Osteocyte (in vitro differentiated cells): ENCODE measurements at regions not wholly inside any gene's neighbourhood (a gene's known extent, or its start where the extent isn't known, plus 50 kb on each side); places are given as distances from the start of the nearest gene placed in this dataset.

Experiments used
- DNase-seq: peaks from one replicate; pipeline ENCODE4 v3.0.0; 2021; ENCODE audit warnings: mixed read lengths; ENCODE audit not compliant: unreplicated experiment; ENCODE audit errors: extremely low spot score
- H3K27ac Mint-ChIP-seq: one replicate; pipeline ENCODE4 v1.8.0; 2021; ENCODE audit warnings: mild to moderate bottlenecking, mixed read lengths; ENCODE audit not compliant: unreplicated experiment
- H3K27me3 Mint-ChIP-seq: one replicate; pipeline ENCODE4 v1.8.0; 2021; ENCODE audit warnings: mixed read lengths; ENCODE audit not compliant: unreplicated experiment
- H3K36me3 Mint-ChIP-seq: one replicate; pipeline ENCODE4 v1.8.0; 2021; ENCODE audit warnings: mixed read lengths; ENCODE audit not compliant: unreplicated experiment
- H3K4me1 Mint-ChIP-seq: one replicate; pipeline ENCODE4 v1.8.0; 2021; ENCODE audit warnings: mixed read lengths; ENCODE audit not compliant: unreplicated experiment
- H3K4me3 Mint-ChIP-seq: one replicate; pipeline ENCODE4 v1.8.0; 2021; ENCODE audit warnings: mild to moderate bottlenecking, moderate library complexity, mixed read lengths; ENCODE audit not compliant: unreplicated experiment
- H3K9me3 Mint-ChIP-seq: one replicate; pipeline ENCODE4 v1.8.0; 2021; ENCODE audit warnings: mixed read lengths; ENCODE audit not compliant: unreplicated experiment
- TF ChIP-seq, protein P1 (sequence below): fragments of 200-600 bp; sonication (generic); IDR thresholded peaks from 2 replicates; pipeline ENCODE4 v1.5.0; 2021; ENCODE audit warnings: antibody characterized with exemption, mild to moderate bottlenecking, moderate library complexity

DNA sequence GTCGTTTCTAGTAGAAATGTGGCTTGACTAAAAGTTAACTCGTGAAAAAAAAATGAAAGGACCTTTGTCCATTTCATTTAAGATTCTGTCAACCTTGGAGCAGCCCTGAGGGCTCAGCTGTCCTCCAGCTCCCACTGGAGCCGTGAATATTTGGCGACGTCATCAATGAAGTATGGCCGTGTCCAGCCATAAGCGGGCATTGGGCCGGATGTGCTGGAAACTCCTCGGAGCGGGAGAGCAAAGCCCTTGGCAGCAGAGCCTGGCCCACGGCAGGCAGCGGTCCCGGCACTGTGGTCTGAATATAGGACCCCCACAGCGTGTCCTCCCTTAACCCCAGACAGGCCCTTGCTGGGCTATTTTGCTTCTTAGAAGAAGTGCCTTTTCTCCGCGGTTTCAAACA lies 50.0 kb downstream of the JAKMIP3 start:
- H3K4me3 Mint-ChIP-seq = no peak overlapping the region

DNA sequence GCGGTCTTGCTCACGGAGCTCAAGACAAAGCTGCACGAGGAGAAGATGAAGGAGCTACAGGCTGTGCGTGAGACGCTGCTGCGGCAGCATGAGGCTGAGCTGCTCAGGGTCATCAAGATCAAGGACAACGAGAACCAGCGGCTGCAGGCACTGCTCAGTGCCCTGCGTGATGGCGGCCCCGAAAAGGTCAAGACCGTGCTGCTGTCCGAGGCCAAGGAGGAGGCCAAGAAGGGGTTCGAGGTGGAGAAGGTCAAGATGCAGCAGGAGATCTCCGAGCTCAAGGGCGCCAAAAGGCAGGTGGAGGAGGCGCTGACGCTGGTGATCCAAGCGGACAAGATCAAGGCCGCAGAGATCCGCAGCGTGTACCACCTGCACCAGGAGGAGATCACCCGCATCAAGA lies 51.4 kb downstream of the JAKMIP3 start:
- peaks cover 11% of the 10 kb centered on the region for H3K4me1 Mint-ChIP-seq

More for the DNA sequence above, 50.0 kb downstream of the JAKMIP3 start:
- Mint-ChIP-seq H3K27ac (peak overlapping the region; percentile 60), H3K4me1 (peaks cover 11% of the 10 kb centered on the region), H3K27me3 (peaks cover 11% of the 10 kb centered on the region), H3K9me3 (no peaks in the 10 kb centered on the region), H3K36me3 (no peaks in the 10 kb centered on the region)
- TF ChIP-seq, protein P1, sequence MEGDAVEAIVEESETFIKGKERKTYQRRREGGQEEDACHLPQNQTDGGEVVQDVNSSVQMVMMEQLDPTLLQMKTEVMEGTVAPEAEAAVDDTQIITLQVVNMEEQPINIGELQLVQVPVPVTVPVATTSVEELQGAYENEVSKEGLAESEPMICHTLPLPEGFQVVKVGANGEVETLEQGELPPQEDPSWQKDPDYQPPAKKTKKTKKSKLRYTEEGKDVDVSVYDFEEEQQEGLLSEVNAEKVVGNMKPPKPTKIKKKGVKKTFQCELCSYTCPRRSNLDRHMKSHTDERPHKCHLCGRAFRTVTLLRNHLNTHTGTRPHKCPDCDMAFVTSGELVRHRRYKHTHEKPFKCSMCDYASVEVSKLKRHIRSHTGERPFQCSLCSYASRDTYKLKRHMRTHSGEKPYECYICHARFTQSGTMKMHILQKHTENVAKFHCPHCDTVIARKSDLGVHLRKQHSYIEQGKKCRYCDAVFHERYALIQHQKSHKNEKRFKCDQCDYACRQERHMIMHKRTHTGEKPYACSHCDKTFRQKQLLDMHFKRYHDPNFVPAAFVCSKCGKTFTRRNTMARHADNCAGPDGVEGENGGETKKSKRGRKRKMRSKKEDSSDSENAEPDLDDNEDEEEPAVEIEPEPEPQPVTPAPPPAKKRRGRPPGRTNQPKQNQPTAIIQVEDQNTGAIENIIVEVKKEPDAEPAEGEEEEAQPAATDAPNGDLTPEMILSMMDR = no peak
- no peak for DNase-seq

DNA sequence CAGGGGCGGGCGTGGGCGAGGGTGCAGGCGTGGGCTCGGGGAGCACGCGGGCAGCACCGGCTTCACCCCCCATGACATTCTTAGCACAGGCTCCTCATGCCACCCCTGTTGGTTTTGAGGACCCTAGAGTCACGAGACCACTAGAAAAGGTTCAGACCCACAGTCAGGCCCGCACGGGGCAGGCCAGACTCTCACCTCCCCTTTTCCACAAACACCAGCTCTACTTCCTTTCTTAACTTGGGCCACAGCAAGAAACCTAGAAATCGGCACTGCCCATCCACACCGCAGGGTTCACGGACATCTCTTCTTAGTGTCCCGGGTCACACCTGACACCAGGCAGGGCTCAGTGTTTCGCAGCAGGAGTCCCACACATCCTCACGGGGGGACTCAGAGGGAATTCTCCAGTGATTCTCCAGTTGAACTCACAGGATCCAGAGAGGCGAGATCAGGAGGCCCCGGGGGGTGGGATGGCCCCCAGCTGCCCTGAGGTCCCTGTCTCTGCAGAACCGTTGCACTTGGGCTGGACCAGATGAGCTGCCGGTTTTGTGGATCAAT lies 52.0 kb downstream of the JAKMIP3 start:
- no peak overlapping the region for H3K4me3 Mint-ChIP-seq
- no peak for DNase-seq
- no peaks in the 10 kb centered on the region for H3K9me3 Mint-ChIP-seq
- no peak overlapping the region for H3K27ac Mint-ChIP-seq
- TF ChIP-seq, protein P1 = no peak
- no peaks in the 10 kb centered on the region for H3K36me3 Mint-ChIP-seq
- peaks cover 11% of the 10 kb centered on the region for H3K27me3 Mint-ChIP-seq
- H3K4me1 Mint-ChIP-seq = peaks cover 11% of the 10 kb centered on the region

More for the DNA sequence above, 51.4 kb downstream of the JAKMIP3 start:
- TF ChIP-seq, protein P1 = no peak
- Mint-ChIP-seq H3K36me3 (no peaks in the 10 kb centered on the region), H3K27ac (no peak overlapping the region), H3K27me3 (peaks cover 11% of the 10 kb centered on the region), H3K9me3 (no peaks in the 10 kb centered on the region), H3K4me3 (no peak overlapping the region)
- DNase-seq = no peak

DNA sequence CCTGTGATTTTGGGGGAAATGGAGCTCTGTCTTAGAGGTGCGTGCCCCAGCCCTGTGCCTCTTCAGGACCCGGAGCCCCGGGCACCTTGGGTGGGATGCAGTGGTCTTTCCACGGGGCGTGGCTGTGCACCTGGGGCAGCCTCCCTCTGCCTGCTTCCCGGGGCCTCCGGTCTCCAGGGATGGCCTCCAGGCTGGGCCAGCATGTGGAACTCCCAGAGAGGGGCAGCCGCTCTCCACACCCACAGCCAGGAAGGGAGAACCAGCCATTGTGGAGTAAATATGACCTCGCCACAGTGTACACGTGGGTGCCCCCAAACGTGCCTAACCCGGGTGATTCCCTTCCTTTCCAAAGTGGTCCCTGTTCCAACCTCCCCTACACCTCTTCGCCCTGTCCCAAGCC lies 52.6 kb downstream of the JAKMIP3 start:
- Mint-ChIP-seq H3K27ac (no peak overlapping the region), H3K9me3 (no peaks in the 10 kb centered on the region), H3K4me1 (peaks cover 11% of the 10 kb centered on the region), H3K27me3 (peaks cover 11% of the 10 kb centered on the region), H3K36me3 (no peaks in the 10 kb centered on the region), H3K4me3 (no peak overlapping the region)
- no peak for DNase-seq
- TF ChIP-seq, protein P1 = no peak

DNA sequence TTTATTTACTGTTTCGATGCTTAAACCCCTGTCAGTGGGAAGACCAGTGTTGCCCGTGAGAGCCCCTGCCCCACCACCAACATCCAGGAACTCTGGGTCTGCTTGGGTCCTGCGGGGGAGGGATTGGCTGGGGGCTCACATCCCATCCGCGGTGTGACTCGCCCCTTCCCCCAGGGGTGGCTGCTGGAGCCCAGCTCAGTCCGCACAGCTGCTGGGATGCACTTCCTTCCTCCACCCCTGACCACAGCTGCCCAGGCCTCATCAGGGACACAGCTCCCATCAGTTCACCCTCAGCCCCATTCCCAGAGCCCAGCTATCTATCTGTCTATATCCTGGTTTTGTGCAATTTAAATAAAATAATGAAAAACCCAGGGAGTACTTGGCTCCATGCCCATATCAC lies 54.5 kb downstream of the JAKMIP3 start:
- TF ChIP-seq, protein P1 = no peak
- H3K4me1 Mint-ChIP-seq = peaks cover 11% of the 10 kb centered on the region
- no peak overlapping the region for H3K27ac Mint-ChIP-seq
- H3K9me3 Mint-ChIP-seq = no peaks in the 10 kb centered on the region
- no peak overlapping the region for H3K4me3 Mint-ChIP-seq
- peaks cover 10% of the 10 kb centered on the region for H3K27me3 Mint-ChIP-seq
- no peak for DNase-seq
- H3K36me3 Mint-ChIP-seq = no peaks in the 10 kb centered on the region
